ENCODE measurements at regions not wholly inside any gene's neighbourhood (a gene's known extent, or its start where the extent isn't known, plus 50 kb on each side); places are given as distances from the start of the nearest gene placed in this dataset.

DNA sequence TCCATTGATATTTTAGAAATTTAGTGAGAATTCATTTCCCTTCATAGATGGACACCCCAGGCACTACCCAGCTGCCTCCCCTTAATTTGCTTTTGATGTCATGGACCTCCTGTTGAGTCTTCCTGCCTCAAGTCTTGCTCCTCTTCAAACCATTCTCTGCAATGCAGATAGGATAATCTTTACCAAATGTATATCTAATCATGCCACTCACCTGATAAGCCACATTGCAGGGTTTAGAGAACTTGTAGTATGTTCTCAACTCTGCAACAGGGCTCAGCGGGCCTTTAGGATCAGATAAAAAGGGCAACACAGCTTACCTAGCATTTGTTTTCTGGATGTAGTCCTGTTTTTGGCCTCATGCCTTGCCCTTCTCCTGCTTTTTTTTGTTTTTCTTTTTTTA, 234.5 kb downstream of the EMP1 start:
- TF ChIP-seq EZH2 (IDR thresholded peaks at IDR 0.05; ENCODE audit: borderline replicate concordance): no peak
- TF ChIP-seq, protein P1, sequence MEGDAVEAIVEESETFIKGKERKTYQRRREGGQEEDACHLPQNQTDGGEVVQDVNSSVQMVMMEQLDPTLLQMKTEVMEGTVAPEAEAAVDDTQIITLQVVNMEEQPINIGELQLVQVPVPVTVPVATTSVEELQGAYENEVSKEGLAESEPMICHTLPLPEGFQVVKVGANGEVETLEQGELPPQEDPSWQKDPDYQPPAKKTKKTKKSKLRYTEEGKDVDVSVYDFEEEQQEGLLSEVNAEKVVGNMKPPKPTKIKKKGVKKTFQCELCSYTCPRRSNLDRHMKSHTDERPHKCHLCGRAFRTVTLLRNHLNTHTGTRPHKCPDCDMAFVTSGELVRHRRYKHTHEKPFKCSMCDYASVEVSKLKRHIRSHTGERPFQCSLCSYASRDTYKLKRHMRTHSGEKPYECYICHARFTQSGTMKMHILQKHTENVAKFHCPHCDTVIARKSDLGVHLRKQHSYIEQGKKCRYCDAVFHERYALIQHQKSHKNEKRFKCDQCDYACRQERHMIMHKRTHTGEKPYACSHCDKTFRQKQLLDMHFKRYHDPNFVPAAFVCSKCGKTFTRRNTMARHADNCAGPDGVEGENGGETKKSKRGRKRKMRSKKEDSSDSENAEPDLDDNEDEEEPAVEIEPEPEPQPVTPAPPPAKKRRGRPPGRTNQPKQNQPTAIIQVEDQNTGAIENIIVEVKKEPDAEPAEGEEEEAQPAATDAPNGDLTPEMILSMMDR (IDR thresholded peaks at IDR 0.05; ENCODE audit: poor library complexity): no peak
